ENCODE measurements at regions not wholly inside any gene's neighbourhood (a gene's known extent, or its start where the extent isn't known, plus 50 kb on each side); places are given as distances from the start of the nearest gene placed in this dataset.
A peak's percentile ranks its signal among the peaks of the same experiment; 100 is the strongest.

DNA sequence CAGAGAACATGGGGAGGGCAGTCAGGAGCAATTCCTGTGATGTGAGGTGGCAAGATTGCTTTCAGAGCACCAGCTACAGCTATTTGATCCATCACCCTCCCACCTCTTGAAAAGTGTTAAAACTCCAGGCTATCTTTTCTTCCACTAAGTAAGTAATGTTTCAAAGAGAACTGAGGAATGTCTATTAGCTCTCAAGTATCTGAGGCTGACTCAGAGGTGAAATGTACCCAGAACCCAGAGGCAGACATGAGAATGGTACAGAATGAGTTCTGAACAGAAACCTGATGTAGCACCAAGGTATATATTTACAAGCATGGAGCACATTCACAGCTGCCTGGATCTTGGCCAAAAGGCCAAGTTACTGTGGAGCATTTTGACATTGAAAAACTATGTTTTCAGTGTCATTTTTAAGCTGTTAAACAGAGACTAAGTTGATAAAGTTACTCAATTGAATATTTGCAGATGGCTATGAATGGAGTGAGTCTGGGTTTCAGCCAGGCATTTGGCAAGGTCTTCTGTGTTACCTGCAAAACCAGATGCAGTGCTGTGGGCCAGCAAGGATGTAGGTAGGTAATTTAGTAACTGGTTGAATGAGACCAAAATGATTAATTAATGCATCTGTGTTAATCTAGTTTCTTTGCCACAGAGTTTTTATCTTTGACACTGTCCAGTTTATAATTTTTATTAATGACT lies 227.7 kb upstream of the CD96 start:
- DNase-seq: no peak

DNA sequence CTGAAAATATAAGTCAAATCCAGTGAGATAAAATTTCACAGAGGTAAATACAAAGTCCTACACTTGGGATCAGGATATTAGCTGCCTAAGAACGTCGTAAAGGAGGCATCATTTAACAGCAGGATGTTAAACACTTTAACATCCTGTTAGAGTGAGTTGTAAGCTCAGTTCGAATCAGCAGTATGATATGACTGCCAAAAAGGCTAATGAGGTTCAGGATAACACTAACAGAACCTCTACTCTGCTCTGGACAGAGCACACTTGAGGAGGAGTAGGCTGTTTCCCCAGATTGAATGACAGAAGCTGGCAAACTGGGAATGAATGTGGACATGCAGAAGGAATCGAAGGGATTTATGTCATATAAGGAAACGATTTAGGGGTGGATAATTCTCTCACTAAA lies 227.1 kb upstream of the CD96 start:
- no peak for DNase-seq

DNA sequence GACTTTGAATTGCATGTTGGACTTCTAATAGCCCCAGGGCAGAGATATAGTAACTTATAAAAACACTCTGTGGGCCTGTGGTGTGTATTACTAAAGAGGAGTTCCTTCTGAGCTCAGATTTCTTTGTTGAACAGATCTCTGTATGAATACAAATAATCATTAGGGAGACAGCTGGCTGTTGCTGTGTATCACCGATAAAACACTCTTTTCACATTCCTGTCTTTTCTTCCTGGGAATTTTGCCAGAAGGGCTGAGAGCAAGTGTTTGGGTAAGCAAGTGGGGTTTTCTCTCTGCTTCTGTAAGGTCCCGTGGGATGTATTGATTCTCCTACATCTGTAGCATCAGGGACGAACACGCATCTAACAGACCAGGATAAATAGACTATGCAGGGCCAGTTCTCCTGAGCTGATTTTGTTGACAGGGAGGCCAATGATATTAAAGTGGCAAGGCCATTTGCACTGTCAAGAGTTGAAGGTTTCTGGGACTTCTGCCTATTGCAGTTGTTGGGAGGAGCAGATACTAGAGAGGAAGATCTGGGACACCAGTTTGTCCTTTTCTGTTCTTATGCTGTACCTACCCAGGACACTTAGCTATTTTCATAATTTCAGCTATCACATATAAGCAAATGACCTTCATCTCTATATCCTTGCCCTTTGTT lies 225.9 kb upstream of the CD96 start:
- peak; percentile 69 for DNase-seq

DNA sequence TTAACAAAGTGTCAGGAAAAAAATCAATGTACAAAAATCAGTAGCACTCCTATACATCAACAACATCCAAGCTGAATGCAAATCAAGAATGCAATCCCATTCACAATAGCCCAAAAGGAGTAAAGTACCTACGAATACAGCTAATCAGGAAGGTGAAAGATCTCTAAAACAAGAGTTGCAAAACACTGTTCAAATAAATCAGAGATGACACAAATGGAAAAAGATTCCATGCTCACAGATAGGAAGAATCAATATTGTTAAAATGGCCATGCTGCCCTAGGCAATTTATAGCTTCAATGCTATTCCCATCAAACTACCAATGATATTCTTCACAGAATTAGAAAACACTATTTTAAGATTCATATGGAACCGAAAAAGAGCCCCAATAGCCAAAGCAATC lies 223.7 kb upstream of the CD96 start:
- DNase-seq: no peak

DNA sequence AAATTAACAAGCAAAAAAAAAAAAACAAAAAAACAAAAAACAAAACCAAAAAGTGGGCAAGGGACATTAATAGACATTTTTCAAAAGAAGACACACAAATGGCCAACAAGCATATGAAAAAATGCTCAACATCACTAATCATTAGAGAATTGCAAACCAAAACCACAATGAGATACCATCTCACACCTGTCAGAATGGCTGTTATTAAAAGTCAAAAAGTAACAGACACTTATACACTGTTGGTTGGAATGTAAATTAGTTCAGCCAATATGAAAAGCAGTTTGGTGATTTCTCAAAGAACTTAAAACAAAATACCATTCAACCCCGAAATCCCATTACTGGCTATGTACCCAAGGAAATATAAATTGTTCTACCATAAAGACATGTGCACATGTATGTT lies 222.4 kb upstream of the CD96 start:
- DNase-seq: no peak

DNA sequence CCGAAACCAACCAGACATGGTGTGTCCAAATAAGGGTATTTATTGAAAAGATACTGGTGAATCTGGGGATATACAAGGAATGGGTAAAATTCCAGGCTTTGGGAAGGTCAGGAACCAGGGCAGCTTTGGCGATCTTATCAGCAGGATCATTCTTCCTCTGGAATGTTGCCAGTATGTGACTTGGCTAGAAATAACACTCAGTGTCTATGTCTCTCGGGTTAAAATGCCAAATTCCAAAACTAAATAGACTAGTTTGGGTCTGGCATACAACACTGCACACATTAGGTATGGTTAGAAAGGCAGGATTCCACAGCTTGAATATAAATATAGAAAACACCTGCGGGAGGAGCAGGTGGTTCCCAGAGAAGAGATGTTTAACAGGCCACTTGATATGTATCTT lies 220.2 kb upstream of the CD96 start:
- no peak for DNase-seq

DNA sequence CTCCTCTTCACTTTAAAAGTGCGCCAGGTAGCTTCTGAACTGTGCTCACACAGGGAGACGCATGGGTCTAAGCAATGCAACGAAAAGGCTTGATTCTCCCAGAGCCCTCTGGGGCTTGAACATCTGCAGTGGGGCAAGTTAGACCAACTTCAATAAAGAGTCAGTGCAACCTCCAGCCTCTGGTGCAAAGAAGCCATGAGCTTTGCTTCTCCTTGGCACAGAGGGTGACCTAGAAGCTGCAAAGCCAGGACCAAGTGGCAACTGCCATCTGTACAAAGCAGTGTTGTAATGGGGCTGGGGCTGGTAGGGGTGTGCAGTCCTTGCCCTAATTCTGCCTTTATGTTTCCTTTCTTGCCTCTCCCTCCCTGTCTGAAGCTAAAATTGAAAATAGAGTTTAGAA lies 219.0 kb upstream of the CD96 start:
- DNase-seq: no peak

DNA sequence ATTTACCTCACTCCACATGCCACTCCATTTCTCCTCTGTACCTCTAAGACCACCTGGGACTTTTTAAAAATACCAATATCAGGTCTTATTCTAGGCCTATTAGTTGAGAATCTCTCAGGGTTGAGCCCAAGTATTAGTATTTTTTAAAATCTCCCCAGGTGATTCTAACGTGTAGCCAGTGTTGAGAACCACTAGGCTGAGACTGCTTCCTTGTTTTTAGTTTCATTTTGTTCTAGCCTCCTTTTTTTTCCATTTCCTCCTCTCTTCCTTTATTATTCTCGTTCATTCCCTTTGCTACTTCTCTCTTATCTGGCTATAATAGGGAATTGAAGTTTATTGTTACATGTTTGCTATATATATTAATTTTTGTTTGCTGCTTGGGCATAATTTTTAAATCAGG lies 217.8 kb upstream of the CD96 start:
- no peak for DNase-seq

DNA sequence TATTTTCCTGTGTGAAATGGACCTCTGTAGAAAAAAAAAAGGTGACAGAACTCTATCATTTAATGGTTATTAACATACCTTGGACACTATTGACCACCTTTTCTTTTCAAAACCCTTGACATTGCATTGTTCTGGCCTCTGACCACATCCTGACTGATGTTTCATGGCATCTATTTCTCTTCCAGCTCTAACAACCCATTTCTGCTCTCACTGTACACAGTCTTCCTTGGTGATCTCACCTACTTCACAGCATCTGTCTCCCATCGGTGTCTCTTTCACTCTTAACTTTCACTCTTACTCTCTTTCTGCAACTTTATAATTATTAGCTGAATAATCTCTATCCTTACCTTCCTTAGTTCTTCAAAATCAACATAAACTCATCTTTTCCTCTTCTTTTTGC lies 217.4 kb upstream of the CD96 start:
- no peak for DNase-seq

DNA sequence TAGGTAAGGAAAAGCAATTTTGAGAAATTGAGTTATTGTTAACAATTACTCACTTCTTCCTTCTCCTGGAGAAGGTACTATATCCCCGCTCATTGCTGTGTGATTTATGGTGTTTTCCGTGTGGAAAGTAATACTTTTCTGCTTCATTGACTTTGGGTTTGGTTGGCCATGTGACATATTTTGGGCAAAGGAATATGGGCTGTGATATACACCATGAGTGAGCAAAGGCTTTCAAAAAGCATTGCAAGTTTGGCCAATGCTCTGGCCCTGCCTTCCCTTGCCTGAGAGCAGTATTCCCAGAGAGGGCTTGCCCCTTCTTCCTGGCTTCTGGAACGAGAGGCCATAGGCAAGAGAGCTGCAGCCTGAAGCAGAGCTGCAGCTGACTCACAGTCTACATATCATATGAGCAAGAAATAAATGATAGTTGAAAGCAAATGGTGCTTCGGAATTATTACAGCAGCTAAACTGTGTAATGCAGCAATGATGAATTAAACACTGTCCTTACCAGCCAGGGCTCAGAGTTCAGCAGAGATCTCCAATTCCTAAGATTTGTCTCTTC lies 216.8 kb upstream of the CD96 start:
- peak; percentile 13 for DNase-seq

DNA sequence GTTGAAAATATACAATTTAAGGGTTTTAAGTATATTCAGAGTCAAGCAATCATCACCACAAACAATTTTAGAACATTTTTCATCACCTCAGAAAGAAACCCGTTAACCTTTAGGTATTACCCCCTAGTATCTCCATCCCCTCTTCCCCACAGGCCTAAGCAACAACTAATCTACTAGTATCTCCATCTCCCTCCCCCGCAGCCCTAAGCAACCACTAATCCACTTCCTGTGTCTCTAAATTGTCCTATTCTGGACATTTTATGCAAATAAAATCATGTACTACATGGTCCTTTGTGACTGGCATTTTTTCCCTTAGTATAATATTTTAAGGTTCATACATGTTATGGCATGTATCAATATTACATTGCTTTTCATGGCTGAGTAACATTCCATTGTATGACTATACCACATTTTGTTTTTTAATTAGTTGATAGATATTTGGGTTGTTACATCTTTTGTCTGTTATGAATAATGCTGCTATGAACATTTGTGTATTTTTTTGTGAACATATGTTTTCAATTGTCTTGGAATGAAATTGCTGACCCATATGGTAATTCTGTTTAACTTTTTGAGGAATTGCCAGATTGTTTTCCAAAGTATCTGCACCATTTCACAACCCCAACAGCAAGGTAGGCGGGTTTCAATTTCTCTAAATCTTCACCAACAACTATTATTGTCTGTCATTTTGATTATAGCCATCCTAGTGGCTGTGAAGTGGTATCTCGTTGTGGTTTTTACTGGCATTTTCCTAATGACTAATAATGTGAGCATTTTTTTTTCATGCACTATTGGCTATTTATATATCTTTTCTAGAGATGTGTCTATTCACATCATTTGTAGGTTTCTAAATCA lies 215.6 kb upstream of the CD96 start:
- DNase-seq: peak; percentile 81

DNA sequence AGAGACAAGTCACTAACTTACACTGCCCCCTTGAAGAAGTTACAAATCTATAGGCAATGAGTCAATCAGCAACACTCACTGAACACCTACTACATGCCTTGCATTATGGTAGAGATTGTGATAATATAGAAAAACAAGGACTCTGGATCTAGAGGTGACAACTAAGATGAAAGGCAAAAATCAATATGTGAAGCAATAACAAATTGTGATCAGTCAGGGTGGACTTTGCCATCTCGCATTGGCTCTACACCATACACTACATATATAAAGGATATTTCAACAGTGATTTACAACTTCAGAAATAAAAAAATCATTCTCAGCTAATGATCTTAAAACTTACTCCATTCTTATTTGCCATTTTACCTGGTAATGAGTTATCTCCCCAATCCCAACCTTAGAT lies 210.7 kb upstream of the CD96 start:
- DNase-seq: no peak

DNA sequence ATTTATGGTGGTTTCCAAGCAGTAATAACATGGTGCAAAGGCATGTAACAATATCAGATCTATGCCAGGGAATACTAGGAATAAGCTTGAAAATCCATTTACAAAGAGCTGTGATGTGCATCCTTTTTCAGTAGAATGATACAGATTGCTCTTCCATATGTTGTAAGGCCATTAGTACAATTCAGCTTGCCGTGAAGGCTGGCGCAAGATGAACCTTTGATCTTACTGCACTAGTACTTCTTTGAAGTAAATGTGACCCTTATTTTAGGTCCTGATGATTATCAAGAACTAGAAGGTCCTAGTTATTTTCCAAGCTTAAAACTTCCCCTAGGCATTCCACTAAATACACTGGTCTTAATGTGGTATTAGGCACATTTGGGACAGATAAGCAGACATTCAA lies 210.1 kb upstream of the CD96 start:
- DNase-seq: no peak

DNA sequence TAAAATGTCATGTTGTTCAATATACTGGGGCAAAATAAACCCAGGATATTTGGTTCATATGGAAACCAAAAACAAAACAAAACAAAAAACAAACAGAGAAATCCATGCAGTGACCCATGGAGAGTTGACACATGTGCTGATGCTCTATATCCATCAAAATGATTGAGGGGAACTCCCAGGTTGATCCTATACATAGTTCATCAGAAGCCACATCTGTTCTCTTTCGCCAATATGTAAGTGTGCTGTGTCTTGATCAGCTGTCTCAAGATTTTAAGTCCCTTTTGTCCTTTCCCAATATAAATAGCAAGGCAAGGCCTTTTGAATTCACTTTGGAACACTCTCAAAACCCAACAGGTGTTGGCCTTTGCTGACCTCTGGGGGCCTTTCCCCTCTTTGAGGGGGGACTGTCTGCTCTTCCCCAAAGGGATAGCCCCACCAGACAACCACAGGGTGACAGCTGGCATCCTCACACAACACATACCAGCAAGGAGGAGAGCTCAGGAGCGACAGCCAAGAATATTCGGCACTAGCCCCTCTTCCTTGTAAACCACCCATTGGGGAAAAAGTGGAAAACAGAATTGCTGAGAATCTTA lies 209.4 kb upstream of the CD96 start:
- no peak for DNase-seq

DNA sequence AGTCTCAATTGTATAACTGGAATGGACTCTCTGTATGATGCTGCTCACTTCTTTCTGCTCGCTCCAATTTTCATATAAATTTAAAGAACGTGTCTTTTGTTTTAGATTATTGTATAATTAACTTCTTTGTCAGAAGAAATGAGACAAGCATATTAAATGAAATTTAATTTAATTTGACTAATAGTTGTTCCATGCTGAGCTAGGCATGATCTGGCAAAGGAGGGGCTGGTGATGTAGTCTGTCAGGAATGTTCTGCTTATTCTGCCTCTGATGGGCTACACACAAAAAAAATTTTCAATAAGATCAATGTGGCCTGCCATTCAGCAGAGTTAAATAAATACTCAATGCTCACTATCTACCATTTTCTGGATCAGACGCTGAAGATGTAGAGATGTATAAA lies 208.4 kb upstream of the CD96 start:
- peak; percentile 62 for DNase-seq

DNA sequence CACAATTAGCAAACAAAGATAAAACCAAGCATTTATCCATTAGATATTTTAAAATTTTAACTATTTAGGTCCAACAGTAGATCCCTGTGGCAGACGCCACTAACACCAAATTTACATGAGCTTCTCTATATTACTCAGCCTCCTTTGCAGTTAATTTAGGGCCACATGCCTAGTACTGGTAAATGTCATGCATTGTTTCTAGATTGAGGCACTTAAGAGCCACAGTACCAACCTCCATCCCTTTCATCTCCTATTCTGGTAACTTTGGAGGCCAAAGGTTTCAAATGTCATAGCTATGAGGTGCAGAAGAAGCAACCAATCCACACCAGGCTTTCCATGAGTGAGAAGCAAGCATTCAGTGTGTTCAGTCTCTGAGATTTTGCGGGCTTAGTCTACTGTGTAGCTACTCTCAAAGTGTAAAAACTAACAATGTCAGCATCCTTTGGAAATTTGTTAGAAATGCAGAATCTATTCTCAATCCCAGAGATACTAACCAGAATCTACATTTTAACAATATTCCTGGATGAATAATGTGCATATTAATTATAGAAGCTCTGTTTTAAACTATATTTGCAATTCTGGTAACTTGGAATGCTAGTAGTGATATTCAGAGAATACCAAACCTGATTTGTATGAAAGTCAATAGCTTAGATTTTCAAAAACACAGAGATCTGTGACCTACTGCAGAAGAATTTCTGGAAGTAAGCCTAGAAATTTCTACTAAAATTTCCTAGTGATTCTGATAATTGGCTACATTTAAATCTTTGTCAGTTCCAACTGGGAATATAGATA lies 206.3 kb upstream of the CD96 start:
- DNase-seq: no peak

DNA sequence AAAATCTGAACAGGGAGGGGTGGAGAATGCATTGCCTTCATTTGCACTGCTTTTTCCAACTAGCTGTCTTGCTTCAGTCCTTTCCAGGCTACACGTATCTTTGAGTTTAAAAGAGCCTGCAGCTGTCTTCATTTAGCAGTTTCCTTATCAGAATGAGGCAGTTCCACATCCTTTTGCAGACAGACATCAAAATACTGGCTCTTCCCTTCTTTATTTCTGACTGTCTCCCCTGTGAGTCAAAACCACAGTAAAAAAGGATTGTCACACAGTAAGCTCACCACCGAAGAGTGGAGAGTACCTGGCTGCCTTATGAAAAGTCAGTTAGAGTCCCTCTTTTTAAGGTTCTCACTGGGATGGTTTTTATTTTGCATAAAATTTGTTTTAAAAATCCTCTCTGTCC lies 205.5 kb upstream of the CD96 start:
- no peak for DNase-seq

DNA sequence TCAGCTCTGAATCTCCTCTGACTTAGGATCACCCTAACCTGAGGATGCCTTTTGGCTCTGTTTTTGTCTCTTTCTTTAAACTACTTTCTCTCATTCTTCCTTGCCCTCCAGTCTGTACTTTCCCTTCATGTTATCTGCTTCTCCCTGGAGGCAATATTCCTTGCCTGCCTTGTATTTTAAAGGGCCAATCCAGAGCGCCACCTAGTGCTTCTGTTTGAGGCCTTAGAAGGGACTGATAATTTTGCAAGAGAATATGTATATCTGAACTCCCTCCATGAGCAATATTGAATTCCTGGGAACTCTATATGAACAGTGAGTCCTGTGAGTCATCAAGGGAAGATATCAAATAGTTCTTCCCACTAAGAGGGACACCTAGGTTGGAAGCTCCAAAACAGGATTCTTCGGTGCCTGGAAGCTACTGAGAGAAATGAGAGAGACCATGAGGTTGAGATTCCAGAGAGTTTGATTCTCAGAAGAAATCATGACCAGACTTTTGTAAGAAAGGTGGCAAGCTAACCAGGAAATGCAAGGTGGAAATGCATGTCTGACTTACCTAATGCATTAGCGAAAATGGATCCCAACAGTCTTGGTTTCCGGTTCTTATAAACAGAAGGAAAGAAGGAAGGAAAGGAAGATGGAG lies 203.8 kb upstream of the CD96 start:
- DNase-seq: peak; percentile 78

DNA sequence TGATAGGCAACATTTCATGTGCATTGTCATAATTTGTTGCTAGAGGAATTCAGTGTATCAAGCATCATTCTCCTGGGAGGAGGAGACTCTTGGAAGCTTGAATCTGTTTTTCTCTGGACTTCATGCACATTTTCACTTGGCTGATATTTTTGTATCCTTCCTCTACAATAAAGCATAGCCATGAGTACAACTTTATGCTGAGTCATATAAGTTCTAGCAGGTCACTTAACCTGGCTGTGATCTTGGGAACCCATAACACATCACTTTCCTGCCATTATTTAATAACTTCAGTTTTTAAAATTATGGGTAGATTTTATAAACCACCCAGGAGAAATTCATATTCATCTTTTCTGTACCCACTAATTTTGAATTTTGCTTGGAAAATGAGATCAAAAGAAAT lies 203.0 kb upstream of the CD96 start:
- no peak for DNase-seq

DNA sequence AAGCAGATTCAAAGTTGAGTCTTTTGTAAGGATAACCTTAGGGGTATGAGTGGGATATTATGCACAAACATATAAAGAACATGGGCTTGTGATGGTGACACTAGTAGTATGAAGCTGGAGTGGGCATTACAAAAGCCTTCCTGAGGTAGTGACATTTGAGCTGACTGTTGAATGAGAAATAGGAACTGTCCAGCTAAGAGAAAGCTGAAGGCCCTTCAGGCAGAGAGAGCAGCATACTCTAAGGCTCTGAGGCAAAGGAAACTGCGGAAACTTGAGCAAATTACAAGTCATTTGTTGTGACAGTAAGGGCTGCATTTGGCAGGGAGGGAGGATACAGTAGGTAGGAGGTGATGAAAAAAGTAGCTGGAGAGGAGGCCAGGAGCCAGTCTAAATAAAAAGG lies 190.7 kb upstream of the CD96 start:
- DNase-seq: no peak

DNA sequence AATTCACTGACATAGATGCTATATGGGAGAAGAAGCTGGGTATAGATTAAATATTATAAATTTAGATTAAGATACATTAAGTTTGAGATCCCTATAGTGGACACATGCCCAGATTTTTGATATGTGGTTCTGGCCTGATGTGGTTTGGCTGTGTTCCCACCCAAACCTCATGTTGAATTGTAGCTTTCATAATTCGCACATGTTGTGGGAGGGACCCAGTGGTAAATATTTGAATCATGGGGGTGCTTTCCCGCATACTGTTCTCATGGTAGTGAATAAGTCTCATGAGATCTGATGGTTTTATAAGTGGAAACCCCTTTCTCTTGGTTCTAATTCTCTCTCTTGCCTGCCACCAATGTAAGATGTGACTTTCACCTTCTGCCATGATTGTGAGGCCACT lies 189.4 kb upstream of the CD96 start:
- DNase-seq: no peak
